ENCODE measurements at regions not wholly inside any gene's neighbourhood (a gene's known extent, or its start where the extent isn't known, plus 50 kb on each side); places are given as distances from the start of the nearest gene placed in this dataset.
"Not testable (repeated sequence)": the region's sequence is repeated elsewhere in the genome, so short reads cannot be mapped to it uniquely, and the experiment has no call there.

DNA sequence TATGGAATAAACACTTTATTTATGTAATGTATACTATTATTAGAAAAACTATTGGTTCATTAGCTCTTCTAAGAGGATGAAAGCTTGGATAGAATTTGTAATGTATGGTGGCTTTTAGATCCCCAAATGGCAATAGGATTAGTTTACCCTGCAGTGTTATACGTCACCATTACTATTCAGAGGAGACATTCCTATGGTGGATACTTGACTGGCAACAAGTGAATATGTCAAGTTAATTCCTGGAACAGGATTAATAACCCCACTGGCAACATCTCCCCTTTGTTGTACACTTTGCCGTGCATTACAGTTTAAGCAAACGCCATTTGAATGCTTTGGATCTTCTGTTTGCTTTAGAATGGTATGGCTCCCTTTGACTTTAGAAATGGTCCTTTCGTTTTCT is 420.3 kb downstream of the FAM47B start:
- no peak for DNase-seq
- Histone ChIP-seq H3K27ac (no peak overlapping the region), H3K9me3 (peaks cover 0 to 4% (median 0%) of the 10 kb centered on the region in 4 donors), H3K27me3 (peaks cover 0 to 11% (median 0%) of the 10 kb centered on the region in 3 donors), H3K36me3 (no peaks in the 10 kb centered on the region), H3K4me3 (no peak overlapping the region), H3K4me1 (no peaks in the 10 kb centered on the region)
- TF ChIP-seq EP300 (IDR thresholded peaks at IDR 0.05) (no peak), POLR2AphosphoS5 (IDR thresholded peaks at IDR 0.05) (no peak), POLR2A (IDR thresholded peaks at IDR 0.05) (no peak)
- TF ChIP-seq, protein P1, sequence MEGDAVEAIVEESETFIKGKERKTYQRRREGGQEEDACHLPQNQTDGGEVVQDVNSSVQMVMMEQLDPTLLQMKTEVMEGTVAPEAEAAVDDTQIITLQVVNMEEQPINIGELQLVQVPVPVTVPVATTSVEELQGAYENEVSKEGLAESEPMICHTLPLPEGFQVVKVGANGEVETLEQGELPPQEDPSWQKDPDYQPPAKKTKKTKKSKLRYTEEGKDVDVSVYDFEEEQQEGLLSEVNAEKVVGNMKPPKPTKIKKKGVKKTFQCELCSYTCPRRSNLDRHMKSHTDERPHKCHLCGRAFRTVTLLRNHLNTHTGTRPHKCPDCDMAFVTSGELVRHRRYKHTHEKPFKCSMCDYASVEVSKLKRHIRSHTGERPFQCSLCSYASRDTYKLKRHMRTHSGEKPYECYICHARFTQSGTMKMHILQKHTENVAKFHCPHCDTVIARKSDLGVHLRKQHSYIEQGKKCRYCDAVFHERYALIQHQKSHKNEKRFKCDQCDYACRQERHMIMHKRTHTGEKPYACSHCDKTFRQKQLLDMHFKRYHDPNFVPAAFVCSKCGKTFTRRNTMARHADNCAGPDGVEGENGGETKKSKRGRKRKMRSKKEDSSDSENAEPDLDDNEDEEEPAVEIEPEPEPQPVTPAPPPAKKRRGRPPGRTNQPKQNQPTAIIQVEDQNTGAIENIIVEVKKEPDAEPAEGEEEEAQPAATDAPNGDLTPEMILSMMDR (IDR thresholded peaks at IDR 0.05) = no peak
- WGBS, 5 donors = 75 to 82% (median 76%) methylated on average over 4 of the region's 4 CpGs
- intact Hi-C loops (cut with DNase I; ENCODE audit: low total_unique reads) = no loop called here

GRCh38 chrX:35374116-35374515 is 424.0 kb upstream of the MAGEB16 start:
- Histone ChIP-seq H3K9me3 (no peaks in the 10 kb centered on the region), H3K36me3 (no peaks in the 10 kb centered on the region), H3K27ac (no peak overlapping the region), H3K4me1 (no peaks in the 10 kb centered on the region), H3K4me3 (no peak overlapping the region), H3K27me3 (no peaks in the 10 kb centered on the region)
- intact Hi-C loops (cut with DNase I; ENCODE audit: low total_unique reads) = no loop called here
- TF ChIP-seq, protein P1 (IDR thresholded peaks at IDR 0.05) = no peak
- TF ChIP-seq POLR2A (IDR thresholded peaks at IDR 0.05) = no peak
- no peak for TF ChIP-seq EP300 (IDR thresholded peaks at IDR 0.05)
- no peak for TF ChIP-seq POLR2AphosphoS5 (IDR thresholded peaks at IDR 0.05)
- WGBS, 5 donors = 28 to 71% (median 63%) methylated on average over 1 of the region's 1 CpG
- no peak for DNase-seq

- intact Hi-C loops (cut with DNase I; ENCODE audit: low total_unique reads) = no loop called here
- Histone ChIP-seq H3K4me3 (no peak overlapping the region), H3K36me3 (no peaks in the 10 kb centered on the region), H3K27me3 (no peaks in the 10 kb centered on the region), H3K27ac (no peak overlapping the region), H3K4me1 (no peaks in the 10 kb centered on the region), H3K9me3 (no peaks in the 10 kb centered on the region)
- DNase-seq = peak in 1 of 2 donors; percentile 32
- 63 to 86% (median 83%) methylated on average over 6 of the region's 6 CpGs for WGBS, 5 donors
- TF ChIP-seq POLR2A (IDR thresholded peaks at IDR 0.05) (no peak), POLR2AphosphoS5 (IDR thresholded peaks at IDR 0.05) (no peak), EP300 (IDR thresholded peaks at IDR 0.05) (no peak)
- TF ChIP-seq, protein P1 (IDR thresholded peaks at IDR 0.05) = peak in 4 of 7 experiments; percentile 17 to 71 (median 51)
These were observed 417.1 kb upstream of the MAGEB16 start for GRCh38 chrX:35380808-35381700.

DNA sequence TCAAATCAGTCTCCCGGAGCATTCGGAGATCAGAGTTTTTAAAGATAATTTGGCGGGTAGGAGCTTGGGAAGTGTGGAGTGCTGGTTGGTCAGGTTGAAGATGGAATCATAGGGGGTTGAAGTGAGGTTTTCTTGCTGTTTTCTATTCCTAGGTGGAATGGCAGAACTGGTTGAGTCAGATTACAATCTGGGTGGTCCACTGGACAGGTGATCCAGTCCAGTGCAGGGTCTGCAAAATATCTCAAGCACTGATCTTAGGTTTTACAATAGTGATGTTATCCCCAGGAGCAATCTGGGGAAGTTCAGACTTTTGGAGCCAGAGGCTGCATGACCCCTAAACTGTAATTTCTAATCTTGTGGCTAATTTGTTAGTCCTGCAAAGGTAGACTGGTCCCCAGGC is 416.4 kb upstream of the MAGEB16 start:
- 80 to 98% (median 94%) methylated on average over 3 of the region's 3 CpGs for WGBS, 5 donors
- H3K9me3 ChIP-seq; intact Hi-C loops (cut with DNase I; ENCODE audit: low total_unique reads); DNase-seq; H3K27ac ChIP-seq; H3K36me3 ChIP-seq; H3K4me3 ChIP-seq; H3K4me1 ChIP-seq; H3K27me3 ChIP-seq: not testable (repeated sequence)

- no peak for DNase-seq
- TF ChIP-seq POLR2AphosphoS5 (IDR thresholded peaks at IDR 0.05) (no peak), EP300 (IDR thresholded peaks at IDR 0.05) (no peak), POLR2A (IDR thresholded peaks at IDR 0.05) (no peak)
- TF ChIP-seq, protein P1 (IDR thresholded peaks at IDR 0.05) = no peak
- Histone ChIP-seq H3K4me1 (no peaks in the 10 kb centered on the region), H3K27me3 (no peaks in the 10 kb centered on the region), H3K36me3 (no peaks in the 10 kb centered on the region), H3K9me3 (no peaks in the 10 kb centered on the region), H3K4me3 (no peak overlapping the region), H3K27ac (no peak overlapping the region)
- intact Hi-C loops (cut with DNase I; ENCODE audit: low total_unique reads) = no loop called here
- 51 to 80% (median 57%) methylated on average over 2 to 4 of the region's 4 CpGs for WGBS, 5 donors
These were observed 415.2 kb upstream of the MAGEB16 start for GRCh38 chrX:35382966-35383365.
